OCI-LY7 (cell line): ENCODE measurements at regions not wholly inside any gene's neighbourhood (a gene's known extent, or its start where the extent isn't known, plus 50 kb on each side); places are given as distances from the start of the nearest gene placed in this dataset.

Source experiments
- EZH2phosphoT487 ChIP-seq: fragments of 200-600 bp; sonication (generic); IDR thresholded peaks from 2 replicates; pipeline ENCODE4 v1.6.1; 2018; ENCODE audit warnings: low read depth, borderline replicate concordance, mild to moderate bottlenecking, mixed run types, antibody characterized with exemption, low read length, moderate library complexity, mixed read lengths
- TF ChIP-seq, protein P1 (sequence below): fragments of 200-600 bp; sonication (generic); conservative IDR thresholded peaks from 2 replicates; pipeline ENCODE4 v1.5.1; 2014; ENCODE audit warnings: mild to moderate bottlenecking, antibody characterized with exemption, low read length, moderate library complexity, mixed read lengths

DNA sequence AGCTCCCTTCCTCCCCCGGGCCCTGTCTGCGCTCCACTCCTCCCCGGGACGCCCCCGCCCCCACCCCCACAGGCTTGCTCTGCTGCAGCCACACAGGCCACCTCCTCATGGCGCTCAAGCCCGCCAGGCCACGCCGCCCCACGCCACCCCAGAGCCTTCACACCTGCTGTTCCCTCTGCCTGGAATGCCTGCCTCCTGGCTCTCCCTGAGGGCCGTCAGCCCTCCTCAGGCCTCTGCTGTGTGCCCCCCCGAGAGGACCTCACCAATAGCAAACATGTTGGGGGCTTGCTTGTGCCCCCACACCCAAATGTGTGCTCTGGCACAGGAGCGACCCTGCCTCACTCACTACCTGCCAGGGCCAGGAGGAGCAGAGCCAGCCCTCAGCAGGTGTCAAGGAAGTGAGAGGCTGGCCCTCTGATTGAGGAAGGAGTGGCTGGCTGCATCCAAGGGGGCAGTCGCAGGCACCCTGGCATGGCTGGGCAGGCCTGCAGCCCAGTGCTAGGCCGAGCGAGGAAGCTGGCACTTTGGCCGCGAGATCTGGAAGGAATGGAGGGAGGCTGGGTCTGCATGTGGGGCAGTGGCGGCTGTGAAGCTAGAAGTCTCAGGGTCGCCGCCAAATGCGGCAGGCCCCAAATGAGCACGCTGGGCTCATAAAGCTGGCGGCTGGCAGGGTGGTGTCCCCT, 86.5 kb downstream of the INHBB start:
- TF ChIP-seq, protein P1, sequence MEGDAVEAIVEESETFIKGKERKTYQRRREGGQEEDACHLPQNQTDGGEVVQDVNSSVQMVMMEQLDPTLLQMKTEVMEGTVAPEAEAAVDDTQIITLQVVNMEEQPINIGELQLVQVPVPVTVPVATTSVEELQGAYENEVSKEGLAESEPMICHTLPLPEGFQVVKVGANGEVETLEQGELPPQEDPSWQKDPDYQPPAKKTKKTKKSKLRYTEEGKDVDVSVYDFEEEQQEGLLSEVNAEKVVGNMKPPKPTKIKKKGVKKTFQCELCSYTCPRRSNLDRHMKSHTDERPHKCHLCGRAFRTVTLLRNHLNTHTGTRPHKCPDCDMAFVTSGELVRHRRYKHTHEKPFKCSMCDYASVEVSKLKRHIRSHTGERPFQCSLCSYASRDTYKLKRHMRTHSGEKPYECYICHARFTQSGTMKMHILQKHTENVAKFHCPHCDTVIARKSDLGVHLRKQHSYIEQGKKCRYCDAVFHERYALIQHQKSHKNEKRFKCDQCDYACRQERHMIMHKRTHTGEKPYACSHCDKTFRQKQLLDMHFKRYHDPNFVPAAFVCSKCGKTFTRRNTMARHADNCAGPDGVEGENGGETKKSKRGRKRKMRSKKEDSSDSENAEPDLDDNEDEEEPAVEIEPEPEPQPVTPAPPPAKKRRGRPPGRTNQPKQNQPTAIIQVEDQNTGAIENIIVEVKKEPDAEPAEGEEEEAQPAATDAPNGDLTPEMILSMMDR = no peak
- TF ChIP-seq EZH2phosphoT487 = no peak
